WERI-Rb-1 (cell line): ENCODE measurements at regions not wholly inside any gene's neighbourhood (a gene's known extent, or its start where the extent isn't known, plus 50 kb on each side); places are given as distances from the start of the nearest gene placed in this dataset.
"Not testable (repeated sequence)": the region's sequence is repeated elsewhere in the genome, so short reads cannot be mapped to it uniquely, and the experiment has no call there.

Experiments used
- DNase-seq: peaks from one replicate; pipeline ENCODE4 v3.0.0-alpha.2; 2020
- H3K27ac ChIP-seq: fragments of 250-450 bp; sonication (Bioruptor Pico); 2 replicates; pipeline ENCODE4 v1.5.1; 2020; ENCODE audit warnings: mild to moderate bottlenecking, moderate library complexity
- H3K27me3 ChIP-seq: fragments of 250-450 bp; sonication (Bioruptor Pico); 2 replicates; pipeline ENCODE4 v1.5.1; 2021; ENCODE audit warnings: mild to moderate bottlenecking, low read depth, moderate library complexity; ENCODE audit not compliant: insufficient read depth, severe bottlenecking
- H3K36me3 ChIP-seq: fragments of 250-450 bp; sonication (Bioruptor Pico); 2 replicates; pipeline ENCODE4 v1.5.1; 2020; ENCODE audit warnings: mild to moderate bottlenecking, moderate library complexity
- H3K4me3 ChIP-seq: 2 replicates; pipeline ENCODE4 v1.5.1; 2011; ENCODE audit warnings: low read depth, mild to moderate bottlenecking, control low read depth, low read length
- H3K9me3 ChIP-seq: fragments of 250-450 bp; sonication (Bioruptor Pico); 2 replicates; pipeline ENCODE4 v1.5.1; 2021; ENCODE audit warnings: mild to moderate bottlenecking, moderate library complexity; ENCODE audit not compliant: severe bottlenecking
- CTCF ChIP-seq: IDR thresholded peaks from 2 replicates; pipeline ENCODE4 v1.5.1; 2011; ENCODE audit warnings: low read depth, mild to moderate bottlenecking, control low read depth, inconsistent platforms, low read length

- Histone ChIP-seq H3K27me3 (no peaks in the 10 kb centered on the region), H3K36me3 (no peaks in the 10 kb centered on the region), H3K9me3 (no peaks in the 10 kb centered on the region), H3K4me3 (no peak overlapping the region), H3K27ac (no peak overlapping the region)
- no peak for TF ChIP-seq CTCF
- DNase-seq = no peak
Measured at GRCh38 chr9:29445751-29446150, 1872.5 kb upstream of the C9orf72 start.

- H3K36me3 ChIP-seq = no peaks in the 10 kb centered on the region
- TF ChIP-seq CTCF = no peak
- H3K9me3 ChIP-seq = no peaks in the 10 kb centered on the region
- no peak overlapping the region for H3K4me3 ChIP-seq
- H3K27me3 ChIP-seq = no peaks in the 10 kb centered on the region
- DNase-seq = no peak
- no peak overlapping the region for H3K27ac ChIP-seq
Measured at GRCh38 chr9:29449306-29449705, 1876.0 kb upstream of the C9orf72 start.

- not testable (repeated sequence) for H3K36me3 ChIP-seq, H3K4me3 ChIP-seq, DNase-seq
Measured at GRCh38 chr9:29450343-29450875, 1877.1 kb upstream of the C9orf72 start.

GRCh38 chr9:29456940-29457339, 1883.7 kb upstream of the C9orf72 start:
- no peak for TF ChIP-seq CTCF
- peaks cover 2% of the 10 kb centered on the region for H3K9me3 ChIP-seq
- H3K4me3 ChIP-seq = no peak overlapping the region
- no peaks in the 10 kb centered on the region for H3K36me3 ChIP-seq
- no peaks in the 10 kb centered on the region for H3K27me3 ChIP-seq
- no peak for DNase-seq
- no peak overlapping the region for H3K27ac ChIP-seq

More at GRCh38 chr9:29450343-29450875, 1877.1 kb upstream of the C9orf72 start:
- H3K27me3 ChIP-seq, H3K27ac ChIP-seq, H3K9me3 ChIP-seq: not testable (repeated sequence)

GRCh38 chr9:29475471-29475870, 1902.2 kb upstream of the C9orf72 start:
- no peak overlapping the region for H3K27ac ChIP-seq
- DNase-seq = no peak
- H3K4me3 ChIP-seq = no peak overlapping the region
- no peaks in the 10 kb centered on the region for H3K36me3 ChIP-seq
- TF ChIP-seq CTCF = no peak
- H3K9me3 ChIP-seq = no peaks in the 10 kb centered on the region
- no peaks in the 10 kb centered on the region for H3K27me3 ChIP-seq

- H3K9me3 ChIP-seq = no peaks in the 10 kb centered on the region
- DNase-seq = peak; percentile 7
- H3K4me3 ChIP-seq = no peak overlapping the region
- no peaks in the 10 kb centered on the region for H3K27me3 ChIP-seq
- no peak for TF ChIP-seq CTCF
- H3K36me3 ChIP-seq = no peaks in the 10 kb centered on the region
- no peak overlapping the region for H3K27ac ChIP-seq
Measured at GRCh38 chr9:29511680-29512079, 1938.4 kb upstream of the C9orf72 start.
